Sigmoid colon (tissue), 6 donors: ENCODE measurements at regions not wholly inside any gene's neighbourhood (a gene's known extent, or its start where the extent isn't known, plus 50 kb on each side); places are given as distances from the start of the nearest gene placed in this dataset.

Experiments
- DNase-seq: peaks from one replicate; pipeline ENCODE4 v3.0.0-alpha.2; 2019
- H3K27ac ChIP-seq, 4 donors: fragments of 200-600 bp; sonication (generic); one replicate each; pipeline ENCODE4 v1.5.1; 2016 to 2019; ENCODE audit warnings: mild to moderate bottlenecking in 1 of 4
- H3K27me3 ChIP-seq, 3 donors: fragments of 200-600 bp; sonication (generic); one replicate each; pipeline ENCODE4 v1.5.1; 2019; ENCODE audit warnings: mild to moderate bottlenecking in 1 of 3
- H3K36me3 ChIP-seq, 4 donors: fragments of 200-600 bp; sonication (generic); one replicate each; pipeline ENCODE4 v1.5.1; 2016 to 2019
- H3K4me1 ChIP-seq, 4 donors: fragments of 200-600 bp; sonication (generic); one replicate each; pipeline ENCODE4 v1.5.1; 2017 to 2019
- H3K4me3 ChIP-seq, 4 donors: fragments of 200-600 bp; sonication (generic); one replicate each; pipeline ENCODE4 v1.5.1; 2017 to 2019; ENCODE audit warnings: mild to moderate bottlenecking in 2 of 4, moderate library complexity in 1 of 4
- H3K9me3 ChIP-seq, 4 donors: fragments of 200-600 bp in 3 of 4; sonication (generic) in 3 of 4; one replicate each; pipeline versions ENCODE4 v1.5.1 to v1.6.1; 2013 to 2019
- EP300 ChIP-seq, 4 donors: sonication (generic); formaldehyde crosslinking; IDR thresholded peaks; one replicate each; pipeline ENCODE4 v1.6.1; 2017; ENCODE audit warnings: antibody characterized with exemption in 4 of 4
- POLR2A ChIP-seq, 2 donors: fragments of 450-650 bp; IDR thresholded peaks; one replicate each; pipeline ENCODE4 v1.6.1; 2016; ENCODE audit warnings: antibody characterized with exemption in 2 of 2, mild to moderate bottlenecking in 2 of 2, moderate library complexity in 2 of 2
- POLR2AphosphoS5 ChIP-seq, 4 donors: sonication (generic); formaldehyde crosslinking; IDR thresholded peaks; one replicate each; pipeline ENCODE4 v1.6.1; 2017; ENCODE audit warnings: antibody characterized with exemption in 4 of 4
- WGBS, 2 donors: extraction: QIAGEN DNeasy Blood & Tissue Kit; methylation state at CpG; one replicate each; pipeline ENCODE4 v1.1.7; 2013; 5-methylcytosine and 5-hydroxymethylcytosine counted together
- intact Hi-C: fragments of 100-400 bp; cut with DNase I; formaldehyde crosslinking; loops from one replicate; pipeline ENCODE4 v1.15.1; 2023
- TF ChIP-seq, protein P1 (sequence below), 4 experiments: fragments of 450-650 bp in 3 of 4; fragments of 200-600 bp in 1 of 4; IDR thresholded peaks; one replicate each; pipeline ENCODE4 v1.5.1; 2016 to 2019; ENCODE audit warnings: antibody characterized with exemption in 4 of 4, mild to moderate bottlenecking in 3 of 4, moderate library complexity in 2 of 4
- donor health status: healthy with polysubstance abuse.
- donor health status: healthy.

DNA sequence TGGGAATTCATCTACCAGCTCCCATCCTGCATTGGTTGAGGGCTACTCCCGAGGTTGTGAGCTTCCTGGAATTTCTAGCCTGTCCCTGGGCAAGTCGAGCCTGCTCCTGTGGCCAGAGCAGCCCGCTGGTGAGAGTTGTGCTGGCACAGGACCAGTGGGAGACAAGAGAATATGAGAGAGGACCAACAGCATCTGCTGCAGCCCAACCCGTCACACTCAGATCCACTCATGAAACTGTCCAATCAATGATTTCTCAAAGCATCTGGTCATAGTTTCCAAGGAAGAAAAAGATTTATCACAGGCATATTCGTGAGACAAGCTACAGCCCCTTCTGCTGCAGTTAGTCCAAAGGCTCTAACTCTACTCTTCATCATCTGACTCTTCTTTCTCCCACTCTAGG is 64.4 kb upstream of the RAI14 start:
- peaks cover 0 to 7% (median 0%) of the 10 kb centered on the region in 4 donors for H3K4me1 ChIP-seq
- no peak overlapping the region for H3K4me3 ChIP-seq
- H3K27me3 ChIP-seq, result no peaks in the 10 kb centered on the region
- intact Hi-C loops, result no loop called here
- H3K36me3 ChIP-seq, result no peaks in the 10 kb centered on the region
- no peak for DNase-seq
- no peak overlapping the region for H3K27ac ChIP-seq
- 74 to 75% methylated on average over 5 of the region's 5 CpGs for WGBS, 2 donors
- no peak for TF ChIP-seq POLR2AphosphoS5 (IDR thresholded peaks at IDR 0.05)
- no peaks in the 10 kb centered on the region for H3K9me3 ChIP-seq

DNA sequence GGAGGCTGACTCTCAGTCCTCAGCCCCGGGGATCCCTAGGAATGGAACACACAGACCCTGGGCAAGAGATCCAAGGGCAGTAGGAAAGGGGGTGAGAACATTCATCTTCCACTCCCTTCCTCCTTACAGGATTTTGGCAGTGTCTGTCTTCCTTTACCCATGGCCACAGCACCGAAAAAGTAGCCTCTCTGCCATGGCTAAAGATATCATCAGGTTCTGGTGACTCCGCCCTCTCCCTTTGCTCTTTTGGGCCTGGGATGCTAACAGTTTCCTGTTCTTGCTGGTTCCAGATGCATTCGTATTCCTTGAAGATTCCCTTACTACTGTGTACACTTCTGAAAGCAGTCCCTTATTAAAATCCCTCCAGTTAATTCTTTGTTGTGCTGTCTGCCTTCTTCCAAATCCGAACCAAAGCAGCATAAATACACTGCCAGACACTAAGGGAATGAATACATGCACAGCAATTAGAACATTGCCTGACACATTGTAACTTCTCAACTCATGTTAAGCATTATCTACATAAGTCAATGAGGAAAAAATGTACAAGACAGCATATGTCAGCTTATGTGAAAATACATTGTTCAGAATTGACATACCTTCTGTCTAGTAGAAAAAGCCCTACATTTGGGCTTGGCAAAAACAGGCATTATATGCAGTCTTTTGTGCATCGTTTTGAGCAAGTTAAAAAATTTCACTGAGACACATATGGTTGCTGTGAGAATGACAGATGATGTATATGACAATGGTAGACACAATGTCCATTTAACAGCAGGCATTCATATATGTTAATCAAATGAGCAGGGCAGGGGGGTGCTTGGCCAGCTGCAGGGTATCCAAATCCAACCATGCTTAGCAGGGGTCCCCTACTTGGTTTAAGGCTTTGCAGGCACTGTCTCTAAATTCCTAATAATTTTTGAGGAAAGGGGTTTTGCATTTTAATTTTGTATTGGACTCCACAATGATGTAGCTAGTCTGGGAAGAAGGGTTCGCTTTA is 58.8 kb upstream of the RAI14 start:
- Histone ChIP-seq H3K4me1 (peaks cover 0 to 27% (median 25%) of the 10 kb centered on the region in 4 donors), H3K4me3 (no peak overlapping the region), H3K27ac (peak overlapping the region in 3 of 4 donors; percentile 16 to 56 (median 37)), H3K9me3 (no peaks in the 10 kb centered on the region), H3K36me3 (no peaks in the 10 kb centered on the region), H3K27me3 (no peaks in the 10 kb centered on the region)
- intact Hi-C loops, result no loop called here
- TF ChIP-seq, protein P1, sequence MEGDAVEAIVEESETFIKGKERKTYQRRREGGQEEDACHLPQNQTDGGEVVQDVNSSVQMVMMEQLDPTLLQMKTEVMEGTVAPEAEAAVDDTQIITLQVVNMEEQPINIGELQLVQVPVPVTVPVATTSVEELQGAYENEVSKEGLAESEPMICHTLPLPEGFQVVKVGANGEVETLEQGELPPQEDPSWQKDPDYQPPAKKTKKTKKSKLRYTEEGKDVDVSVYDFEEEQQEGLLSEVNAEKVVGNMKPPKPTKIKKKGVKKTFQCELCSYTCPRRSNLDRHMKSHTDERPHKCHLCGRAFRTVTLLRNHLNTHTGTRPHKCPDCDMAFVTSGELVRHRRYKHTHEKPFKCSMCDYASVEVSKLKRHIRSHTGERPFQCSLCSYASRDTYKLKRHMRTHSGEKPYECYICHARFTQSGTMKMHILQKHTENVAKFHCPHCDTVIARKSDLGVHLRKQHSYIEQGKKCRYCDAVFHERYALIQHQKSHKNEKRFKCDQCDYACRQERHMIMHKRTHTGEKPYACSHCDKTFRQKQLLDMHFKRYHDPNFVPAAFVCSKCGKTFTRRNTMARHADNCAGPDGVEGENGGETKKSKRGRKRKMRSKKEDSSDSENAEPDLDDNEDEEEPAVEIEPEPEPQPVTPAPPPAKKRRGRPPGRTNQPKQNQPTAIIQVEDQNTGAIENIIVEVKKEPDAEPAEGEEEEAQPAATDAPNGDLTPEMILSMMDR (IDR thresholded peaks at IDR 0.05), result no peak
- TF ChIP-seq POLR2AphosphoS5 (IDR thresholded peaks at IDR 0.05) (no peak), EP300 (IDR thresholded peaks at IDR 0.05) (no peak), POLR2A (IDR thresholded peaks at IDR 0.05) (no peak)
- DNase-seq, result no peak
- 81% methylated on average over 7 of the region's 7 CpGs for WGBS, 2 donors

DNA sequence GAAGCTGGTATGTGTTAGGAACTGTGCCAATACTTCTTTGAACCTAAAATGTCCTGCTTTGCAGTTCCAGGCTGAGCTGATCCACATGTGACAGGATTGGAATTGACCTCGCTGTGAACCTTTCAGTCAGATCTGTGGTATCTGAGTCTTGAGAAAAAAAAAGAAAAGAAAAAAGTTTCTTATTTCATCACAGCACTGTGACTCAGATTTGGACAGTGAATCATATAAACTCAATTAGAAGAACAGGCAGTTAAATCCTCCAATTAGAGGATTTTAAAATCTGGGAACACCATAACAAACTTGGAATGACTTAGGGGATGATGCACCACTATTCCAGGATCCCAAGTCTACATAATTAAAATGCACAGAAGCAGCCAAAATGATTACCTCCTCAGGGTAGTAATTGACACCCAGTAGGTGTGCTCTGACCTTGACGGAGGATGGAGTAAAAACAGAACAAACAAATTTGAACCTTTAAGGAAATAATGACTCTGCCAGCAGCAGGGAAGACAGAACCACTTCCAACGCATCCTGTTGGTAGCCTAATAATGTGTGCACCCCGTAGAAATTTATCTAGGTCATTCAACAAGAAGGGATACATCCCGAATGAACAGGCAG is 57.8 kb upstream of the RAI14 start:
- TF ChIP-seq EP300 (IDR thresholded peaks at IDR 0.05) (no peak), POLR2A (IDR thresholded peaks at IDR 0.05) (no peak), POLR2AphosphoS5 (IDR thresholded peaks at IDR 0.05) (peak in 2 of 4 donors; percentile 35 to 64)
- no peak for DNase-seq
- Histone ChIP-seq H3K9me3 (no peaks in the 10 kb centered on the region), H3K27me3 (no peaks in the 10 kb centered on the region), H3K4me3 (no peak overlapping the region), H3K27ac (peak overlapping the region; percentile 2 to 57 (median 46)), H3K36me3 (no peaks in the 10 kb centered on the region), H3K4me1 (peaks cover 0 to 27% (median 25%) of the 10 kb centered on the region in 4 donors)
- 71 to 78% methylated on average over 5 of the region's 5 CpGs for WGBS, 2 donors
- intact Hi-C loops, result no loop called here

DNA sequence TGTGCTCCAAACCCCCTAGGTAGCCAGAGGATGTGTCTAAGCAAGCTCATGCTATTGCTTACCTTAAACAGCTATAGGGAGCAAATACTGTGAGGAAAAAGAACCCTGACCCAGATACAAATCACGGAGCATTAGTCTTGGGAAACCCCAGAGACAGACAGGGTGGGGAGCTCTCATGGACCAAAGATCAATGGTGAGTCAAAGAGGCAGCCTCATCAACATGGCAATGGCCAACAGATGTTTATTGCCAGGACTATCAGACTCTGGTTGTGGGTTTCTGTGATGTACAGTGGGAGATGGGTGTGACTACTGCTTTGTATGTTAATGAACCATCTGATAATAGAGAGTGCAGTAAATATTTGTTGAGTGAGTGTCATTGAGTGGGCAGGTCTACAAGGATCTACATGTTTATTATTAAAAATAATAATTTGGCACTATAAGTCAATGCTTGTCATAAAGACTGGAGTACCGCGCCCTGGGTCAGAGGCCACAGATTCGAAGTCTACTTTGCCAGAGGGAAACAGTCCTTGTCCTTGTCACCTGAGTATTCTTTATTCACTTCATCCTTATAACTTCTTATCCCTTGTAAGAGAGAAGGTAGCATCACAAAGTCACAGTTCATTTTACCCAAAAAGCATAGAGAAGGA is 56.5 kb upstream of the RAI14 start:
- Histone ChIP-seq H3K36me3 (no peaks in the 10 kb centered on the region), H3K4me1 (peaks cover 0 to 27% (median 25%) of the 10 kb centered on the region in 4 donors), H3K27me3 (no peaks in the 10 kb centered on the region), H3K9me3 (no peaks in the 10 kb centered on the region), H3K27ac (no peak overlapping the region), H3K4me3 (no peak overlapping the region)
- DNase-seq, result no peak
- no peak for TF ChIP-seq EP300 (IDR thresholded peaks at IDR 0.05)
- no peak for TF ChIP-seq POLR2AphosphoS5 (IDR thresholded peaks at IDR 0.05)
- intact Hi-C loops, result loop anchor here (5.0 kb wide), 1 partner anchor 42 kb away; no protein-coding TSS in a partner anchor
- WGBS, 2 donors, result 57 to 59% methylated on average over 4 of the region's 4 CpGs

DNA sequence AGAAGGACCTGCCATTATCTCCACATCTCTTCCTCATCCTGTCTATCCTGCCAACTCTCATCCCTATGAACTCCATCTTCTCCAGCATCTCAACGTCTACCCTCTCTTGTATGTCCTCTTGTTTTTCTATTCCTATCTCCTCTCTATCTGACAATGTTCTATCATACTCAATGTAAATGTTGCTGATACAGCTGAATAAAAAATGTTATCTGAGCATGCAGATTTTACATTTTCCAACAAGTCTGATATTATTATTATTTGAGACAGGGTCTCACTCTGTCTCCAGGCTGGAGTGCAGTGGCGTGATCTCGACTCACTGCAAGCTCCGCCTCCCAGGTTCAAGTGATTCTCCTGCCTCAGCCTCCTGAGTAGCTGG is 56.0 kb upstream of the RAI14 start:
- intact Hi-C loops, result loop anchor here (5.0 kb wide), 1 partner anchor 43 kb away; no protein-coding TSS in a partner anchor
- H3K4me3 ChIP-seq, result no peak overlapping the region
- TF ChIP-seq POLR2AphosphoS5 (IDR thresholded peaks at IDR 0.05) (no peak), EP300 (IDR thresholded peaks at IDR 0.05) (no peak), POLR2A (IDR thresholded peaks at IDR 0.05) (no peak)
- TF ChIP-seq, protein P1 (IDR thresholded peaks at IDR 0.05), result no peak
- H3K27me3 ChIP-seq, result no peaks in the 10 kb centered on the region
- no peaks in the 10 kb centered on the region for H3K36me3 ChIP-seq
- 90 to 96% methylated on average over 4 of the region's 4 CpGs for WGBS, 2 donors
- no peak overlapping the region for H3K27ac ChIP-seq
- peaks cover 0 to 27% (median 25%) of the 10 kb centered on the region in 4 donors for H3K4me1 ChIP-seq
- H3K9me3 ChIP-seq, result no peaks in the 10 kb centered on the region
- DNase-seq, result no peak
